ENCODE measurements at regions not wholly inside any gene's neighbourhood (a gene's known extent, or its start where the extent isn't known, plus 50 kb on each side); places are given as distances from the start of the nearest gene placed in this dataset.
A peak's percentile ranks its signal among the peaks of the same experiment; 100 is the strongest.
"Not testable (repeated sequence)": the region's sequence is repeated elsewhere in the genome, so short reads cannot be mapped to it uniquely, and the experiment has no call there.

GRCh38 chr4:166153548-166153947 is 280.5 kb downstream of the TLL1 start:
- DNase-seq = peak; percentile 35

- DNase-seq = no peak
These were observed 289.3 kb downstream of the TLL1 start for GRCh38 chr4:166162327-166162726.

GRCh38 chr4:166165829-166166420 is 292.9 kb downstream of the TLL1 start:
- DNase-seq = peak; percentile 74

- peak; percentile 26 for DNase-seq
These were observed 296.1 kb downstream of the TLL1 start for GRCh38 chr4:166169111-166169510.

GRCh38 chr4:166172619-166173018 is 299.6 kb downstream of the TLL1 start:
- DNase-seq = no peak

GRCh38 chr4:166174717-166175490 is 301.9 kb downstream of the TLL1 start:
- DNase-seq = peak; percentile 11

- DNase-seq = no peak
These were observed 309.1 kb downstream of the TLL1 start for GRCh38 chr4:166182145-166182544.

- DNase-seq = peak; percentile 12
These were observed 322.1 kb downstream of the TLL1 start for GRCh38 chr4:166195101-166195500.

GRCh38 chr4:166197166-166197565 is 324.1 kb downstream of the TLL1 start:
- no peak for DNase-seq

GRCh38 chr4:166198041-166198440 is 325.0 kb downstream of the TLL1 start:
- no peak for DNase-seq

GRCh38 chr4:166198516-166199310 is 325.7 kb downstream of the TLL1 start:
- DNase-seq = no peak

- no peak for DNase-seq
These were observed 330.0 kb downstream of the TLL1 start for GRCh38 chr4:166202991-166203390.

- not testable (repeated sequence) for DNase-seq
These were observed 339.3 kb downstream of the TLL1 start for GRCh38 chr4:166212326-166212725.

- DNase-seq = no peak
These were observed 349.2 kb downstream of the TLL1 start for GRCh38 chr4:166222271-166222670.

- no peak for DNase-seq
These were observed 355.1 kb downstream of the TLL1 start for GRCh38 chr4:166228112-166228511.

GRCh38 chr4:166229799-166230198 is 356.8 kb downstream of the TLL1 start:
- DNase-seq = no peak

GRCh38 chr4:166230841-166231240 is 357.8 kb downstream of the TLL1 start:
- no peak for DNase-seq

- no peak for DNase-seq
These were observed 366.3 kb downstream of the TLL1 start for GRCh38 chr4:166239354-166239753.

GRCh38 chr4:166252487-166253402 is 379.7 kb downstream of the TLL1 start:
- DNase-seq = peak; percentile 3

GRCh38 chr4:166257276-166257675 is 384.2 kb downstream of the TLL1 start:
- no peak for DNase-seq

- DNase-seq = peak; percentile 7
These were observed 384.9 kb downstream of the TLL1 start for GRCh38 chr4:166257891-166258290.

GRCh38 chr4:166259081-166259480 is 386.0 kb downstream of the TLL1 start:
- DNase-seq = no peak
